Right lobe of liver (tissue), 4 donors: ENCODE measurements at regions not wholly inside any gene's neighbourhood (a gene's known extent, or its start where the extent isn't known, plus 50 kb on each side); places are given as distances from the start of the nearest gene placed in this dataset.

Experiments
- CTCF ChIP-seq, 4 donors: fragments of 200-600 bp in 3 of 4; fragments of 450-650 bp in 1 of 4; IDR thresholded peaks; one replicate each; pipeline versions ENCODE4 v1.5.1 to v1.8.0; 2016 to 2022; ENCODE audit warnings: antibody characterized with exemption in 4 of 4, mild to moderate bottlenecking in 2 of 4
- POLR2A ChIP-seq: fragments of 450-650 bp; IDR thresholded peaks from one replicate; pipeline ENCODE4 v1.6.1; 2017; ENCODE audit warnings: antibody characterized with exemption, mild to moderate bottlenecking
- donor health status: DM: no; HTN: no; CAD: no.
- donor health status: DM: no; HTN: no; CAD: no.
- donor health status: DM: no; HTN: yes; CAD: no.

DNA sequence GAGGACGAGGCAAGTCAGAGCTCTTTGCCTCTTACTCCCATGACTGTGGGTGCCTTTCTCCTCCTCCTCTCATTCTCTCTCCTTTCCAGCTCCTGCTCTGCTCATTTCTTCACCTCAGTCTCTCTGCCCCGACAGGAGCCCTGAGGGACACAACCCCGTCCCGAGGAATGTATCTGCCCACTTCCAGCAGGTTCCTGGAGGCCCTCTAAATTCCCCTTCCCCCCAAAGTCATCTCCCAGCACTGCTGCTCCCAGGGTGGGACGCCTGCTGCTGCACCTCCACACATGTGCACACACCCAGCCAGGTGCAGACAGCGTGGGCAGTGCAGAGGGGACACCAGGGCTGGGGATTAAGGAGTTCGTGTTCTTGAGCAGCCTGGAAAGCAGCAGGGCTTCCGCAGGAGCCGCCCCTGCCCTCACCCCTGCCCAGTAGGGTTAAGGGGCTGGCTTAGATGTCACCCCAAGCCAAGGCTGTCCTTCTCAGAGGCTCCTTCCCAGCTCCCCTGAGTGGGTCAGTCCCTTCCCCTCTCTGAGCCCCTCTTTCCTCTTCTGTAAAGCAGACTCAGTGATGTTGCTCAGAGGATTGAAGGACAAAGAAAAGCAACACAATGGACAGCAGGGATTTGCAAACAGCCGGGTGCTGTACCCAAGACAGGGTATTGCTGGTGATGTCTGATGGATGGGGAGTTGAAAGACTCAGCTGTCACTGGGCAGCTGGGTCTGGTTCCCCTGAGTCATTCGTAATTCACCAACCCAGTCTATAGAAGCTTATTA, 346.0 kb downstream of the MATN1 start:
- no peak for TF ChIP-seq CTCF (IDR thresholded peaks at IDR 0.05)
- no peak for TF ChIP-seq POLR2A
